HCT116 (cell line): ENCODE measurements at regions not wholly inside any gene's neighbourhood (a gene's known extent, or its start where the extent isn't known, plus 50 kb on each side); places are given as distances from the start of the nearest gene placed in this dataset.

Experiments
- ATAC-seq: fragments of 200-7000 bp; cut with Tn5 transposase; 2 replicates; pipeline ENCODE4 v1.9.1; 2020; ENCODE audit warnings: mild to moderate bottlenecking, moderate library complexity
- BruUV-seq: library from RNA; stranded (reverse); fragments of 400-500 nt; replicated peaks from 2 replicates; lab custom pipeline; 2021; lab: Mats Ljungman, UMichigan
- CTCF ChIA-PET: fragments of 300-600 bp; sonication (Branson Sonifier 250); formaldehyde crosslinking; loops from one replicate; lab custom pipeline; 2021; ENCODE audit warnings: antibody characterized with exemption; lab: Charles Lee
- POLR2A ChIA-PET: fragments of 300-600, 350-600 bp; sonication (Branson Sonifier 250); formaldehyde crosslinking; loops from one replicate; lab custom pipeline; 2021; ENCODE audit warnings: antibody characterized with exemption; lab: Charles Lee
- RAD21 ChIA-PET, 2 experiments: fragments of 300-600 bp; sonication (Branson Sonifier 250); formaldehyde crosslinking; loops; one replicate each; lab custom pipeline; 2023; ENCODE audit warnings: low total read pairs in 2 of 2; ENCODE audit not compliant: uncharacterized antibody in 2 of 2, unreplicated experiment in 2 of 2, low non-redundant PET in 1 of 2; lab: Charles Lee
- DNase-seq: peaks from one replicate; pipeline ENCODE4 v3.0.0-alpha.2; 2010; ENCODE audit warnings: low read depth, low spot score
- H2AFZ ChIP-seq: fragments of 200-600 bp; shearing (Covaris generic), sonication (generic); 2 replicates; pipeline ENCODE4 v1.6.1; 2017; ENCODE audit warnings: low read depth, mixed run types, mixed read lengths, antibody characterized with exemption, low read length; ENCODE audit not compliant: poor library complexity, severe bottlenecking
- H3K27ac ChIP-seq: 2 replicates; pipeline ENCODE4 v1.5.1; 2012; ENCODE audit warnings: low read depth, low read length
- H3K27me3 ChIP-seq: fragments of 200-600 bp; sonication (generic); 2 replicates; pipeline ENCODE4 v1.6.1; 2016; ENCODE audit warnings: mixed run types, low read length, mixed read lengths; ENCODE audit not compliant: insufficient read depth
- H3K36me3 ChIP-seq, 2 experiments: fragments of 200-500 bp in 1 of 2; fragments of 200-600 bp in 1 of 2; sonication (Bioruptor generic) in 1 of 2; sonication (generic) in 1 of 2; 2 replicates each; pipeline versions ENCODE4 v1.5.1 to v1.6.1; 2014 to 2016; ENCODE audit warnings: low read length in 2 of 2, inconsistent platforms in 1 of 2, mixed read lengths in 1 of 2, mixed run types in 1 of 2; ENCODE audit not compliant: insufficient read depth in 2 of 2, control insufficient read depth in 1 of 2
- H3K4me1 ChIP-seq, 2 experiments: fragments of 200-600 bp in 1 of 2; sonication (generic) in 1 of 2; 2 replicates each; pipeline versions ENCODE4 v1.5.1 to v1.6.1; 2012 to 2017; ENCODE audit warnings: low read length in 2 of 2, inconsistent platforms in 1 of 2, mild to moderate bottlenecking in 1 of 2, mixed read lengths in 1 of 2, mixed run types in 1 of 2, moderate library complexity in 1 of 2; ENCODE audit not compliant: insufficient read depth in 2 of 2, control insufficient read depth in 1 of 2
- H3K4me2 ChIP-seq: fragments of 200-600 bp; sonication (generic); 2 replicates; pipeline ENCODE4 v1.6.1; 2017; ENCODE audit warnings: mixed run types, low read length, mixed read lengths
- H3K4me3 ChIP-seq, 2 experiments: fragments of 200-600 bp in 1 of 2; sonication (generic) in 1 of 2; replicated peaks in 1 of 2; 2 replicates each; pipeline ENCODE4 v1.5.1; 2011 to 2016; ENCODE audit warnings: low read length in 2 of 2, control low read depth in 1 of 2, low read depth in 1 of 2, mild to moderate bottlenecking in 1 of 2, mixed read lengths in 1 of 2, mixed run types in 1 of 2
- H3K79me2 ChIP-seq: fragments of 200-600 bp; sonication (generic); 2 replicates; pipeline ENCODE4 v1.6.1; 2017; ENCODE audit warnings: mild to moderate bottlenecking, mixed run types, low read length, moderate library complexity, mixed read lengths; ENCODE audit not compliant: insufficient read depth
- H3K9ac ChIP-seq: fragments of 200-600 bp; sonication (generic); 2 replicates; pipeline ENCODE4 v1.6.1; 2016; ENCODE audit warnings: low read length, mixed read lengths
- H3K9me2 ChIP-seq: fragments of 200-600 bp; sonication (generic), shearing (Covaris generic); 2 replicates; pipeline ENCODE4 v1.6.1; 2017; ENCODE audit warnings: mixed run types, mild to moderate bottlenecking, moderate library complexity; ENCODE audit not compliant: insufficient read depth
- H3K9me3 ChIP-seq, 2 experiments: fragments of 200-500 bp in 1 of 2; fragments of 200-600 bp in 1 of 2; sonication (Bioruptor generic) in 1 of 2; sonication (generic) in 1 of 2; 2 replicates each; pipeline ENCODE4 v1.6.1; 2014 to 2017; ENCODE audit warnings: low read length in 2 of 2, mixed read lengths in 2 of 2, inconsistent platforms in 1 of 2, low read depth in 1 of 2, mild to moderate bottlenecking in 1 of 2, mixed run types in 1 of 2, moderate library complexity in 1 of 2; ENCODE audit not compliant: control insufficient read depth in 1 of 2, insufficient read depth in 1 of 2
- H4K20me1 ChIP-seq: fragments of 200-600 bp; sonication (generic), shearing (Covaris generic); 2 replicates; pipeline ENCODE4 v1.6.1; 2017; ENCODE audit warnings: mixed run types, mild to moderate bottlenecking, moderate library complexity; ENCODE audit not compliant: insufficient read depth
- ATF3 ChIP-seq: IDR thresholded peaks from 2 replicates; pipeline ENCODE4 v1.6.1; 2012
- CBX3 ChIP-seq: IDR thresholded peaks from 2 replicates; pipeline ENCODE4 v1.6.1; 2012; ENCODE audit warnings: low read depth
- ELF1 ChIP-seq: IDR thresholded peaks from 2 replicates; pipeline ENCODE4 v1.6.1; 2012; ENCODE audit warnings: low read depth, borderline replicate concordance
- EZH2phosphoT487 ChIP-seq: fragments of 200-600 bp; IDR thresholded peaks from 2 replicates; pipeline ENCODE4 v1.6.1; 2018; ENCODE audit warnings: antibody characterized with exemption, borderline replicate concordance
- FOSL1 ChIP-seq: IDR thresholded peaks from 2 replicates; pipeline ENCODE4 v1.6.1; 2012; ENCODE audit warnings: low read depth
- POLR2A ChIP-seq: IDR thresholded peaks from 2 replicates; pipeline ENCODE4 v1.7.0; 2011; ENCODE audit warnings: borderline replicate concordance; ENCODE audit not compliant: insufficient read depth, insufficient read length; ENCODE audit errors: extremely low read depth
- POLR2AphosphoS5 ChIP-seq: IDR thresholded peaks from 2 replicates; pipeline ENCODE4 v1.6.1; 2011; ENCODE audit warnings: mild to moderate bottlenecking, low read depth, low read length, moderate library complexity
- RAD21 ChIP-seq: IDR thresholded peaks from 2 replicates; pipeline ENCODE4 v1.6.1; 2012; ENCODE audit warnings: low read depth, mild to moderate bottlenecking
- SIN3A ChIP-seq: IDR thresholded peaks from 2 replicates; pipeline ENCODE4 v1.6.1; 2012; ENCODE audit warnings: low read depth
- SP1 ChIP-seq: IDR thresholded peaks from 2 replicates; pipeline ENCODE4 v1.6.1; 2012; ENCODE audit warnings: low read depth
- SRF ChIP-seq: IDR thresholded peaks from 2 replicates; pipeline ENCODE4 v1.6.1; 2012; ENCODE audit warnings: low read depth
- YY1 ChIP-seq: IDR thresholded peaks from 2 replicates; pipeline ENCODE4 v1.6.1; 2011; ENCODE audit warnings: low read length, low read depth, moderate library complexity, mild to moderate bottlenecking; ENCODE audit not compliant: insufficient replicate concordance; ENCODE audit errors: extremely low read depth
- ZFX ChIP-seq: fragments of 450-650 bp; IDR thresholded peaks from 2 replicates; pipeline ENCODE4 v1.6.1; 2017
- ZNF274 ChIP-seq: fragments of 200-500 bp; sonication (Bioruptor generic); IDR thresholded peaks from 2 replicates; pipeline ENCODE4 v1.6.1; 2014; ENCODE audit warnings: mild to moderate bottlenecking, low read depth, low read length, inconsistent platforms
- intact Hi-C: fragments of 100-400 bp; cut with micrococcal nuclease; formaldehyde crosslinking; loops from 2 replicates; pipeline ENCODE4 v1.10.0; 2022
- TF ChIP-seq, protein P1 (sequence below): IDR thresholded peaks from 2 replicates; pipeline ENCODE4 v1.6.1; 2012
- TF ChIP-seq, protein P2 (sequence below): IDR thresholded peaks from 2 replicates; pipeline ENCODE4 v1.6.1; 2012; ENCODE audit warnings: low read depth
- TF ChIP-seq, protein P3 (sequence below): IDR thresholded peaks from 2 replicates; pipeline ENCODE4 v1.6.1; 2011; ENCODE audit warnings: mild to moderate bottlenecking, low read length, moderate library complexity; ENCODE audit not compliant: insufficient replicate concordance; ENCODE audit errors: extremely low read depth

DNA sequence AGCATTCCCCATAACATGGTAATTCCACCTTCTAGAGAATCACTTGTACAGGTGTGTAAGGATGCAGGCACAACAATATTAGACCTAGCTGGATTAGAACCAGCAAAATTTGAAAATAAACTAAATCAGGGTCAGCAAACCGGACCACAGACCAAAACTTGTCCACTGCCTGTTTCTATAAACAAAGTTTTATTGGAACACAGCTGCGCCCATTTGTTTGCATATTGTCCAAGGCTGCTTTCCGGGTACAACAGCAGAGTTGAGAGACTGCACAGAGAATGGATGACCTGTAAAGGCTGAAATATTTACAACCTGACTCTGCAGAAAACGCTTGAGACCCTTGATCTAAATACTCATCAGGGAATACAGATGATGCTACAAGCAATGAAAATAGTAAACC is 73.6 kb upstream of the SLC45A1 start:
- no peak overlapping the region for H3K4me2 ChIP-seq
- H3K27me3 ChIP-seq = no peaks in the 10 kb centered on the region
- H3K36me3 ChIP-seq = no peaks in the 10 kb centered on the region
- CTCF ChIA-PET = no interaction called here
- no peaks in the 10 kb centered on the region for H3K79me2 ChIP-seq
- POLR2A ChIA-PET = no interaction called here
- no peak for TF ChIP-seq SRF
- TF ChIP-seq EZH2phosphoT487 = no peak
- no peak for TF ChIP-seq FOSL1
- TF ChIP-seq SP1 = no peak
- TF ChIP-seq, all 23 proteins: peak for 0
- Histone ChIP-seq H4K20me1 (no peaks in the 10 kb centered on the region), H3K9ac (no peak overlapping the region), H3K4me3 (no peak overlapping the region), H3K27ac (no peak overlapping the region), H3K9me2 (no peaks in the 10 kb centered on the region), H3K4me1 (peaks cover 9 to 10% of the 10 kb centered on the region in 2 experiments), H2AFZ (no peak overlapping the region), H3K9me3 (no peaks in the 10 kb centered on the region)
- DNase-seq (no peak), ATAC-seq (no peak)
- no TSS peak for BruUV-seq
- RAD21 ChIA-PET = no interaction called here
- intact Hi-C loops = no loop called here

- intact Hi-C loops = no loop called here
- no peaks in the 10 kb centered on the region for H3K9me2 ChIP-seq
- ChIA-PET CTCF (no interaction called here), POLR2A (no interaction called here), RAD21 (no interaction called here)
- no peak overlapping the region for H3K9ac ChIP-seq
- H3K79me2 ChIP-seq = no peaks in the 10 kb centered on the region
- DNase-seq (no peak), ATAC-seq (no peak)
- H3K4me3 ChIP-seq = no peak overlapping the region
- H3K27me3 ChIP-seq = no peaks in the 10 kb centered on the region
- H3K36me3 ChIP-seq = no peaks in the 10 kb centered on the region
- H2AFZ ChIP-seq = no peak overlapping the region
- H4K20me1 ChIP-seq = no peaks in the 10 kb centered on the region
- BruUV-seq = no TSS peak
- H3K9me3 ChIP-seq = no peaks in the 10 kb centered on the region
- H3K27ac ChIP-seq = no peak overlapping the region
- no peak overlapping the region for H3K4me2 ChIP-seq
- H3K4me1 ChIP-seq = peaks cover 23 to 26% of the 10 kb centered on the region in 2 experiments
- TF ChIP-seq, protein P1, sequence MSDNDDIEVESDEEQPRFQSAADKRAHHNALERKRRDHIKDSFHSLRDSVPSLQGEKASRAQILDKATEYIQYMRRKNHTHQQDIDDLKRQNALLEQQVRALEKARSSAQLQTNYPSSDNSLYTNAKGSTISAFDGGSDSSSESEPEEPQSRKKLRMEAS = no peak
- TF ChIP-seq POLR2AphosphoS5 (no peak), FOSL1 (no peak), CBX3 (no peak), ATF3 (no peak), YY1 (no peak), SRF (no peak), RAD21 (no peak), ZFX (no peak), SIN3A (no peak), POLR2A (no peak), ZNF274 (no peak), ELF1 (no peak), SP1 (no peak)
- TF ChIP-seq, protein P2, sequence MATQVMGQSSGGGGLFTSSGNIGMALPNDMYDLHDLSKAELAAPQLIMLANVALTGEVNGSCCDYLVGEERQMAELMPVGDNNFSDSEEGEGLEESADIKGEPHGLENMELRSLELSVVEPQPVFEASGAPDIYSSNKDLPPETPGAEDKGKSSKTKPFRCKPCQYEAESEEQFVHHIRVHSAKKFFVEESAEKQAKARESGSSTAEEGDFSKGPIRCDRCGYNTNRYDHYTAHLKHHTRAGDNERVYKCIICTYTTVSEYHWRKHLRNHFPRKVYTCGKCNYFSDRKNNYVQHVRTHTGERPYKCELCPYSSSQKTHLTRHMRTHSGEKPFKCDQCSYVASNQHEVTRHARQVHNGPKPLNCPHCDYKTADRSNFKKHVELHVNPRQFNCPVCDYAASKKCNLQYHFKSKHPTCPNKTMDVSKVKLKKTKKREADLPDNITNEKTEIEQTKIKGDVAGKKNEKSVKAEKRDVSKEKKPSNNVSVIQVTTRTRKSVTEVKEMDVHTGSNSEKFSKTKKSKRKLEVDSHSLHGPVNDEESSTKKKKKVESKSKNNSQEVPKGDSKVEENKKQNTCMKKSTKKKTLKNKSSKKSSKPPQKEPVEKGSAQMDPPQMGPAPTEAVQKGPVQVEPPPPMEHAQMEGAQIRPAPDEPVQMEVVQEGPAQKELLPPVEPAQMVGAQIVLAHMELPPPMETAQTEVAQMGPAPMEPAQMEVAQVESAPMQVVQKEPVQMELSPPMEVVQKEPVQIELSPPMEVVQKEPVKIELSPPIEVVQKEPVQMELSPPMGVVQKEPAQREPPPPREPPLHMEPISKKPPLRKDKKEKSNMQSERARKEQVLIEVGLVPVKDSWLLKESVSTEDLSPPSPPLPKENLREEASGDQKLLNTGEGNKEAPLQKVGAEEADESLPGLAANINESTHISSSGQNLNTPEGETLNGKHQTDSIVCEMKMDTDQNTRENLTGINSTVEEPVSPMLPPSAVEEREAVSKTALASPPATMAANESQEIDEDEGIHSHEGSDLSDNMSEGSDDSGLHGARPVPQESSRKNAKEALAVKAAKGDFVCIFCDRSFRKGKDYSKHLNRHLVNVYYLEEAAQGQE = no peak
- TF ChIP-seq, protein P3, sequence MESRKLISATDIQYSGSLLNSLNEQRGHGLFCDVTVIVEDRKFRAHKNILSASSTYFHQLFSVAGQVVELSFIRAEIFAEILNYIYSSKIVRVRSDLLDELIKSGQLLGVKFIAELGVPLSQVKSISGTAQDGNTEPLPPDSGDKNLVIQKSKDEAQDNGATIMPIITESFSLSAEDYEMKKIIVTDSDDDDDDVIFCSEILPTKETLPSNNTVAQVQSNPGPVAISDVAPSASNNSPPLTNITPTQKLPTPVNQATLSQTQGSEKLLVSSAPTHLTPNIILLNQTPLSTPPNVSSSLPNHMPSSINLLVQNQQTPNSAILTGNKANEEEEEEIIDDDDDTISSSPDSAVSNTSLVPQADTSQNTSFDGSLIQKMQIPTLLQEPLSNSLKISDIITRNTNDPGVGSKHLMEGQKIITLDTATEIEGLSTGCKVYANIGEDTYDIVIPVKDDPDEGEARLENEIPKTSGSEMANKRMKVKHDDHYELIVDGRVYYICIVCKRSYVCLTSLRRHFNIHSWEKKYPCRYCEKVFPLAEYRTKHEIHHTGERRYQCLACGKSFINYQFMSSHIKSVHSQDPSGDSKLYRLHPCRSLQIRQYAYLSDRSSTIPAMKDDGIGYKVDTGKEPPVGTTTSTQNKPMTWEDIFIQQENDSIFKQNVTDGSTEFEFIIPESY = no peak
Observed at GRCh38 chr1:8242498-8242897, 75.4 kb upstream of the SLC45A1 start.
